T-helper 2 cell treated with Interferon-gamma antibody and Interleukin-4, amounts not matched to agents 5 μg/mL and 100 μg/mL, for 36 hours (primary cell): ENCODE measurements at regions not wholly inside any gene's neighbourhood (a gene's known extent, or its start where the extent isn't known, plus 50 kb on each side); places are given as distances from the start of the nearest gene placed in this dataset.

ENCODE experiments used
- DNase-seq: peaks from one replicate; pipeline ENCODE4 v3.0.0; 2021; ENCODE audit warnings: low spot score
- H3K27ac Mint-ChIP-seq: one replicate; pipeline ENCODE4 v1.8.0; 2021; ENCODE audit warnings: mild to moderate bottlenecking, mixed read lengths
- H3K27me3 Mint-ChIP-seq: one replicate; pipeline ENCODE4 v1.8.0; 2021; ENCODE audit warnings: low read depth, mixed read lengths
- H3K36me3 Mint-ChIP-seq: one replicate; pipeline ENCODE4 v1.8.0; 2021; ENCODE audit warnings: low read depth, mixed read lengths
- H3K4me1 Mint-ChIP-seq: one replicate; pipeline ENCODE4 v1.8.0; 2021; ENCODE audit warnings: low read depth, mixed read lengths
- H3K4me3 Mint-ChIP-seq: one replicate; pipeline ENCODE4 v1.8.0; 2022; ENCODE audit warnings: mild to moderate bottlenecking, moderate library complexity, mixed read lengths
- H3K9me3 Mint-ChIP-seq: one replicate; pipeline ENCODE4 v1.8.0; 2021; ENCODE audit warnings: mixed read lengths

DNA sequence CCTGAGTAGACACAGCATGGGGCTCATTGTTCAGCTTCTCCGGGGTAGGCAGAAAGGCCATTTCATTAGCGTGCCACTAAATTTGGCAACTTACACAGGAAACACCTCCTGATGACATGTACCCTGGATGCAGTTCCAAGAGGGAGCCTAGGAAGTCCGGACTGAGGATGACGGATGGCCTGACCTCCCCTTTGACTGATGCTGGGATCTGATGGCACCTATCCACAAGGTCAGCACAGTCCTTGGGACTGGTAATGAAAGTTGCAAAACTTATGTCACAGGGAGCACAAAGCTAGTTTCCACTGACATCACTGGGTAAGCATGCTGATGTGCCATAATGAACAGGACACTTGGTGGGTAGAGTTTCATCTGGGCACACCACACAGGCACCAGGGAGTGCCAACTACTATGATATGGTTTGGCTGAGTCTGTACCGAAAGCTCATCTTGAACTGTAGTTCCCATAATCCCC is 126.7 kb upstream of the ARL4C start:
- Mint-ChIP-seq H3K4me3 (no peak overlapping the region), H3K27ac (no peak overlapping the region), H3K4me1 (peaks cover 6% of the 10 kb centered on the region), H3K27me3 (peaks cover 2% of the 10 kb centered on the region), H3K9me3 (no peaks in the 10 kb centered on the region), H3K36me3 (no peaks in the 10 kb centered on the region)
- no peak for DNase-seq

- Mint-ChIP-seq H3K27me3 (no peaks in the 10 kb centered on the region), H3K4me3 (no peak overlapping the region), H3K9me3 (no peaks in the 10 kb centered on the region), H3K36me3 (no peaks in the 10 kb centered on the region), H3K4me1 (peaks cover 6% of the 10 kb centered on the region), H3K27ac (no peak overlapping the region)
- no peak for DNase-seq
Observed at GRCh38 chr2:234621120-234621519, 124.2 kb upstream of the ARL4C start.

- Mint-ChIP-seq H3K36me3 (no peaks in the 10 kb centered on the region), H3K27ac (no peak overlapping the region), H3K4me3 (no peak overlapping the region), H3K27me3 (no peaks in the 10 kb centered on the region), H3K4me1 (peaks cover 6% of the 10 kb centered on the region), H3K9me3 (no peaks in the 10 kb centered on the region)
- no peak for DNase-seq
Observed at GRCh38 chr2:234620018-234620417, 123.1 kb upstream of the ARL4C start.

GRCh38 chr2:234615643-234616356 is 118.9 kb upstream of the ARL4C start:
- no peak for DNase-seq
- Mint-ChIP-seq H3K27ac (no peak overlapping the region), H3K27me3 (peaks cover 6% of the 10 kb centered on the region), H3K9me3 (no peaks in the 10 kb centered on the region), H3K4me1 (peaks cover 6% of the 10 kb centered on the region), H3K36me3 (no peaks in the 10 kb centered on the region), H3K4me3 (no peak overlapping the region)

- H3K4me3 Mint-ChIP-seq, result no peak overlapping the region
- H3K9me3 Mint-ChIP-seq, result no peaks in the 10 kb centered on the region
- no peaks in the 10 kb centered on the region for H3K4me1 Mint-ChIP-seq
- peaks cover 6% of the 10 kb centered on the region for H3K27me3 Mint-ChIP-seq
- H3K36me3 Mint-ChIP-seq, result no peaks in the 10 kb centered on the region
- no peak for DNase-seq
- no peak overlapping the region for H3K27ac Mint-ChIP-seq
Observed at GRCh38 chr2:234611209-234611608, 114.3 kb upstream of the ARL4C start.

DNA sequence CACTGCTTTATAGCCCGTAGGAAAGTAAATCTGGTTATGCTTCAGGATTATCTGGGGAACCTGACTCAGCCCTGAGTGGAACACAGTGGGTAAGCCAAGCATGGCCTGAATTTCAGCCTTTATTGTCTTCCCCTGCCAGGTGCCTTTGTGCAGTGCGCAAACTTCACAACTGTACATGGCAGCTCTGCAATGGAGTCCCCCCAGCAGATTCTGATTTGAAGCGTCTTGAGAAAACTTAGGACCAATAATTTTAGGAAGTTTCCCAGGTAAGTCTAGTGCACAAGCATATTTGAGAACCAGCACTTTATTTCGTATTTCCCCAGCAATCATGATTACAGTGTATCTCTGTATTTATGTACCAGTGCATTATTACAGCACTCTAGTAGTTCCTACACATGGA is 112.1 kb upstream of the ARL4C start:
- Mint-ChIP-seq H3K27me3 (peaks cover 6% of the 10 kb centered on the region), H3K9me3 (no peaks in the 10 kb centered on the region), H3K27ac (no peak overlapping the region), H3K4me1 (no peaks in the 10 kb centered on the region), H3K4me3 (no peak overlapping the region), H3K36me3 (no peaks in the 10 kb centered on the region)
- no peak for DNase-seq

DNA sequence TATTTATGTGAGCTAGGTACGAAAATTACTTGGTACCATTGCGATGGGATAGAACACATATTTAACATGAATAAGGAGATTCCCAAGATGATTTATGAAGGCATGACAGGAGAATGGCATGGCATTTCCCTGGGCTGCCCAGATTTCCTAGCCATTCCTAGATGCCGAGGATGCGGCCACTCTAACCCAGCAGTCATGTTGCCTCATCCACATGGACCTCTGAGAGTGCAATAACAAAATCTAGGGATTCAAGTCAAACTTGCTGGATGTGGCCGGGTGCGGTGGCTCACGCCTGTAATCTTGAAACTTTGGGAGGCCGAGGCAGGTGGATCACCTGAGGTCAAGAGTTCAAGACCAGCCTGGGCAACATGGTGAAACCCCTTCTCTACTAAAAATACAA is 110.8 kb upstream of the ARL4C start:
- H3K36me3 Mint-ChIP-seq, result no peaks in the 10 kb centered on the region
- no peak overlapping the region for H3K4me3 Mint-ChIP-seq

GRCh38 chr2:234606896-234607295 is 110.0 kb upstream of the ARL4C start:
- Mint-ChIP-seq H3K36me3 (no peaks in the 10 kb centered on the region), H3K9me3 (no peaks in the 10 kb centered on the region), H3K27me3 (peaks cover 2% of the 10 kb centered on the region), H3K27ac (no peak overlapping the region), H3K4me3 (no peak overlapping the region), H3K4me1 (no peaks in the 10 kb centered on the region)
- no peak for DNase-seq

More for the DNA sequence above, 110.8 kb upstream of the ARL4C start:
- Mint-ChIP-seq H3K9me3 (no peaks in the 10 kb centered on the region), H3K27ac (no peak overlapping the region), H3K27me3 (peaks cover 6% of the 10 kb centered on the region), H3K4me1 (no peaks in the 10 kb centered on the region)
- DNase-seq, result no peak

DNA sequence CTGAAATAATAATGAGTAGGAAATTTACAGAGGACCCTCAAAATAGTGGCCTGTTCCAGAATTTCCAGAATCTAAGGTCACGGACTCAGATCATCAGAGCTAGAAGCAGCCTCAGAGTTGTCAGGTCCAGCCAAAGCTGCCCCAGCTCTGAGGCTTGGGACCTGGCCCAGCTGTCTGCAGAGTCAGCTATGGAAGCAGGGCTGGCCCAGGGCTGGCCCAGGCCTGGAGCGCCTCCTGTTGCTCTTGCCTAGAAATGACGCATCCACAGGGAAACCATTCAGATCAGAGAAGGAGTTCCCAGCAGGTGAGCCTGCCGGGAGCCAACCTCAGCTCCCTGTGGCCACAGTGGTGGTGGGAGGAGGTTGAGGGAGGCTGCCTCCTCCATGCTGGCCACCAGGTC is 106.7 kb upstream of the ARL4C start:
- no peak overlapping the region for H3K4me3 Mint-ChIP-seq
- no peak for DNase-seq
- H3K27me3 Mint-ChIP-seq, result no peaks in the 10 kb centered on the region
- no peaks in the 10 kb centered on the region for H3K9me3 Mint-ChIP-seq
- H3K36me3 Mint-ChIP-seq, result no peaks in the 10 kb centered on the region
- no peak overlapping the region for H3K27ac Mint-ChIP-seq
- no peaks in the 10 kb centered on the region for H3K4me1 Mint-ChIP-seq

- no peaks in the 10 kb centered on the region for H3K9me3 Mint-ChIP-seq
- no peaks in the 10 kb centered on the region for H3K4me1 Mint-ChIP-seq
- H3K4me3 Mint-ChIP-seq, result no peak overlapping the region
- no peak overlapping the region for H3K27ac Mint-ChIP-seq
- no peaks in the 10 kb centered on the region for H3K27me3 Mint-ChIP-seq
- no peaks in the 10 kb centered on the region for H3K36me3 Mint-ChIP-seq
- DNase-seq, result no peak
Observed at GRCh38 chr2:234601213-234601612, 104.3 kb upstream of the ARL4C start.

- no peak for DNase-seq
- no peaks in the 10 kb centered on the region for H3K27me3 Mint-ChIP-seq
- H3K4me1 Mint-ChIP-seq, result no peaks in the 10 kb centered on the region
- no peaks in the 10 kb centered on the region for H3K9me3 Mint-ChIP-seq
- no peak overlapping the region for H3K4me3 Mint-ChIP-seq
- H3K36me3 Mint-ChIP-seq, result no peaks in the 10 kb centered on the region
- no peak overlapping the region for H3K27ac Mint-ChIP-seq
Observed at GRCh38 chr2:234597576-234597861, 100.6 kb upstream of the ARL4C start.

- H3K4me1 Mint-ChIP-seq, result no peaks in the 10 kb centered on the region
- H3K27me3 Mint-ChIP-seq, result no peaks in the 10 kb centered on the region
- H3K36me3 Mint-ChIP-seq, result no peaks in the 10 kb centered on the region
- no peak for DNase-seq
- no peak overlapping the region for H3K4me3 Mint-ChIP-seq
- no peak overlapping the region for H3K27ac Mint-ChIP-seq
- no peaks in the 10 kb centered on the region for H3K9me3 Mint-ChIP-seq
Observed at GRCh38 chr2:234596696-234597575, 100.1 kb upstream of the ARL4C start.

- no peak for DNase-seq
- Mint-ChIP-seq H3K27me3 (no peaks in the 10 kb centered on the region), H3K4me1 (no peaks in the 10 kb centered on the region), H3K27ac (no peak overlapping the region), H3K4me3 (no peak overlapping the region), H3K9me3 (no peaks in the 10 kb centered on the region), H3K36me3 (no peaks in the 10 kb centered on the region)
Observed at GRCh38 chr2:234595829-234596228, 98.9 kb upstream of the ARL4C start.

DNA sequence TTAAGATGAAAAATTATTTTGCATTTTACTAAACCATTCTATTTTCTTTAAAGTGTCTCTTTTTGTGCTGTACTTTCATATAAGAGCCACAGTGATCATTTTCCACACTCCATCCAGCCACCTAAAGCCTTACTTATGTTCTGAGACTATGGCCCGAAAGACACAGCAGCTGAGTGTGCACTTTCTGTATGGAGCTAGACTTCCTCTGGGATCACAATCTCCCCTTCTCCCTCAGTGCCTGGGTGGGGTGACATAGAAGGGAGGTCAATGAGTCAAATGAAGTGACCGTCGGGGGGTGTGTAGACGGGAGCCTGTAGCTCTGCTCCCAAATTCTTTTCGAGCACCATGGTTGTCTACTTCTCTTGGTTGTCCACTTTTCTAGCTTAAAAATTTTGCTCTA is 97.8 kb upstream of the ARL4C start:
- no peaks in the 10 kb centered on the region for H3K36me3 Mint-ChIP-seq
- no peaks in the 10 kb centered on the region for H3K9me3 Mint-ChIP-seq
- H3K27ac Mint-ChIP-seq, result no peak overlapping the region
- H3K4me3 Mint-ChIP-seq, result no peak overlapping the region
- no peaks in the 10 kb centered on the region for H3K27me3 Mint-ChIP-seq
- no peak for DNase-seq
- no peaks in the 10 kb centered on the region for H3K4me1 Mint-ChIP-seq
